ENCODE measurements at regions not wholly inside any gene's neighbourhood (a gene's known extent, or its start where the extent isn't known, plus 50 kb on each side); places are given as distances from the start of the nearest gene placed in this dataset.
"Not testable (repeated sequence)": the region's sequence is repeated elsewhere in the genome, so short reads cannot be mapped to it uniquely, and the experiment has no call there.

GRCh38 chr6:66173587-66173986, 466.6 kb upstream of the EYS start:
- DNase-seq (ENCODE audit: low read depth), result no peak
- TF ChIP-seq, protein P1, sequence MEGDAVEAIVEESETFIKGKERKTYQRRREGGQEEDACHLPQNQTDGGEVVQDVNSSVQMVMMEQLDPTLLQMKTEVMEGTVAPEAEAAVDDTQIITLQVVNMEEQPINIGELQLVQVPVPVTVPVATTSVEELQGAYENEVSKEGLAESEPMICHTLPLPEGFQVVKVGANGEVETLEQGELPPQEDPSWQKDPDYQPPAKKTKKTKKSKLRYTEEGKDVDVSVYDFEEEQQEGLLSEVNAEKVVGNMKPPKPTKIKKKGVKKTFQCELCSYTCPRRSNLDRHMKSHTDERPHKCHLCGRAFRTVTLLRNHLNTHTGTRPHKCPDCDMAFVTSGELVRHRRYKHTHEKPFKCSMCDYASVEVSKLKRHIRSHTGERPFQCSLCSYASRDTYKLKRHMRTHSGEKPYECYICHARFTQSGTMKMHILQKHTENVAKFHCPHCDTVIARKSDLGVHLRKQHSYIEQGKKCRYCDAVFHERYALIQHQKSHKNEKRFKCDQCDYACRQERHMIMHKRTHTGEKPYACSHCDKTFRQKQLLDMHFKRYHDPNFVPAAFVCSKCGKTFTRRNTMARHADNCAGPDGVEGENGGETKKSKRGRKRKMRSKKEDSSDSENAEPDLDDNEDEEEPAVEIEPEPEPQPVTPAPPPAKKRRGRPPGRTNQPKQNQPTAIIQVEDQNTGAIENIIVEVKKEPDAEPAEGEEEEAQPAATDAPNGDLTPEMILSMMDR (IDR thresholded peaks at IDR 0.05; ENCODE audit: insufficient read depth, low read depth, low read length), result no peak
- no peak overlapping the region for H3K4me3 ChIP-seq (ENCODE audit: low read depth, low read length)

DNA sequence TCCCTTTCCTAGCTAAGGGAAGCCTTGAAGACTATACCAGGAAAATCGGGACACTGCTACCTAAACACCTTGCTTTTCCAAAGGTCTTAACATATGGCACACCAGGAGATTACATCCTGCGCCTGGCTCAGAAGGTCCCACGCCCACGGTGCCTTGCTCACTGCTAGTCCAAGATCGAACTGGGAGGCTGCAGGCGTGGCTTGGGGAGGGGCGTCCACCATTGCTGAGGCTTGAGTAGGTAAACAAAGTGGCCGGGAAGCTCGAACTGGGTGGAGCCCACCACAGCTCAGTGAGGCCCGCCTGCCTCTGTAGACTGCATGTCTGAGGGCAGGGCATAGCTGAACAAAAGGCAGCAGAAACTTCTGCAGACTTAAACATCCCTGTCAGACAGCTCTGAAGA, 459.7 kb upstream of the EYS start:
- not testable (repeated sequence) for H3K4me3 ChIP-seq (ENCODE audit: low read depth, low read length); DNase-seq (ENCODE audit: low read depth)

DNA sequence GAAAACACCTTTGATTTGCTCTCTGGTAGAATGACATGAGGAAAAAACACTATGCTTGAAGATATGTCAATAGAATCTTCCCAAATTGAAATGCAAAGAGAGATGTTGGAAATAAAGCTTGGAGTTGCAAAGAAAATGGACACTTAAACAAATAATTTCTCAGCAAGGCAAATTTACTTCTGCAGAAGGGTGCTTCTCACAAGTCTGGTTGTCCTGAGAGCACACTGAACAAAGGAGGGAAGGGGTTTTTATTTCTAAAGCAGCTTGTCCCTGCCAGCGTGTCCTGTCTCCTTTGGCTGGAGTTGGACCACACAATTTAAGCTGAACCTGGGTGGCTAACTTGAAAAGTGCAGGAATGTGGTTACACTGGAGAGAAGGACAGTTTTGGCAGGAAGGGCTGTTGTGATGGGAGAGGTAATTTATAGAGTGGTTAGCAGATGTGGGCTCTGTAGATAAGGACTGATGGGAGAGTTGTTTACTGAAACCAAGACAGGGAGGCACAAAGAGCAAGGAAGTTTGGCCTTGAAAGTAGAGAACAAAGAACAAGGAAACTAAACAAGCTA, 454.6 kb upstream of the EYS start:
- H3K4me3 ChIP-seq (ENCODE audit: low read depth, low read length), result no peak overlapping the region
- TF ChIP-seq, protein P1 (IDR thresholded peaks at IDR 0.05; ENCODE audit: insufficient read depth, low read depth, low read length), result no peak
- no peak for DNase-seq (ENCODE audit: low read depth)

DNA sequence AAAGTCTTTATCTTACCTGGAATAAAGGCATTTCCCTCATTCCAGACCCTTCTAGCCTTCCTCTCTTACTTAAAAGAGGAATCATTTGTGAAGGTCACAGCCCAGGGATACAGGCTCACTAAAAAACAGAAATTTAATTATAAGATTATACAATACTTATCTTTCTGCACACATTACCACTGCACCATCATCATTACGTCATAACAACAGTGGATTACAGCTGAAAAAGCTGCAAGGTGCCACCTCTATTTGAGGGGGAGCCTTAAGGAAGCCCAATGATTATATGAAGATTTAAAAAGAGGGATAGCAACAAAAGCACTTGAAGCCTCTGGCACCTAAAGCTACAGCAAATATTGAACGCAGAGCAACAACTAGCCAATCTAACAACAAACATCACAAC, 452.9 kb upstream of the EYS start:
- no peak overlapping the region for H3K4me3 ChIP-seq (ENCODE audit: low read depth, low read length)
- TF ChIP-seq, protein P1 (IDR thresholded peaks at IDR 0.05; ENCODE audit: insufficient read depth, low read depth, low read length), result no peak
- no peak for DNase-seq (ENCODE audit: low read depth)

GRCh38 chr6:66153247-66153646, 446.2 kb upstream of the EYS start:
- no peak overlapping the region for H3K4me3 ChIP-seq (ENCODE audit: low read depth, low read length)
- TF ChIP-seq, protein P1 (IDR thresholded peaks at IDR 0.05; ENCODE audit: insufficient read depth, low read depth, low read length), result no peak
- no peak for DNase-seq (ENCODE audit: low read depth)

DNA sequence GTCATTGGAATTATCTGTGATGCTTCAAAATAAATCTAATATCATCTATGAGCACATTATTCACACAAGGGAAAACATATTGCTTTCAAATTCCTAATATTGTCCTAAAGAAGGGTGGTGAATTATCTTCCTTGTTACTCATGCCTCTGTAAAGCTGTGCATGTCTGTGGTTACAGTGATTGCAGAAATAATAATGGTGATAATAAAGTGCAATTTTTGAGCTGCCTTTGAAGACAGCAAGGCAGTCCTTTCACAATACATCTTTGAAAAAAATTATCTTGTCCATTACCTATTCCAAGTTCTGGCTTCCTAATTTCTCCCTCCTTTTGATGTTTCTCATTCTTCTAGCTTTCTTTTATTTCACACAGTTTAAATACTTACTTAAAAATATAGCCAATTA, 442.1 kb upstream of the EYS start:
- TF ChIP-seq, protein P1 (IDR thresholded peaks at IDR 0.05; ENCODE audit: insufficient read depth, low read depth, low read length), result no peak
- DNase-seq (ENCODE audit: low read depth), result no peak
- H3K4me3 ChIP-seq (ENCODE audit: low read depth, low read length), result no peak overlapping the region

DNA sequence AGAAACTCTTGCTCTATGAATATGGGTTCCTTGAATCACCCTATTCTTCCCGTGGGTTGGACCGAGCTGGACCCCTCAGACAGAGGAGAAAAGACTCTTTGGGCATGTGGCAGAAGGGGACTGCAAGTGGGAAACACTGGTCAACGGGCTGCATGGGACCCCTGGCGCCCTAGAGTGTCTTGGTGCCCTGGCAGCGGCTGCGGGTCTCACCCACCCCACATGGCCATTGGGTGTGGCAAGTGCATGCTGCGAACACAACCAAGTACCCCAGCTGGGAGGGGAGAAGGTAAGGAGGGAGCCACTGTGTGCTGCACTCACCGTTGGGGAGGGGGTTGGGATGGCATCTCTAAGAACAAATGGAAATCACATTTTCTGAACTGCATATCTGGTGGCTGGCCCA, 438.8 kb upstream of the EYS start:
- H3K4me3 ChIP-seq (ENCODE audit: low read depth, low read length), result no peak overlapping the region
- no peak for DNase-seq (ENCODE audit: low read depth)
- TF ChIP-seq, protein P1 (IDR thresholded peaks at IDR 0.05; ENCODE audit: insufficient read depth, low read depth, low read length), result no peak
